Right lobe of liver (tissue), 6 donors: ENCODE measurements at regions not wholly inside any gene's neighbourhood (a gene's known extent, or its start where the extent isn't known, plus 50 kb on each side); places are given as distances from the start of the nearest gene placed in this dataset.
A peak's percentile ranks its signal among the peaks of the same experiment; 100 is the strongest.
"Not testable (repeated sequence)": the region's sequence is repeated elsewhere in the genome, so short reads cannot be mapped to it uniquely, and the experiment has no call there.

Experiments used
- ATAC-seq, 4 donors: fragments of 200-7000 bp; cut with Tn5 transposase; one replicate each; pipeline ENCODE4 v1.9.1; 2020; ENCODE audit warnings: mild to moderate bottlenecking in 4 of 4, moderate library complexity in 4 of 4
- DNase-seq, 3 donors: peaks; one replicate each; pipeline ENCODE4 v3.0.0-alpha.2; 2020
- H3K27ac ChIP-seq, 3 donors: fragments of 200-600 bp; one replicate each; pipeline ENCODE4 v1.8.0; 2022
- H3K27me3 ChIP-seq, 2 donors: fragments of 200-600 bp; one replicate each; pipeline ENCODE4 v1.8.0; 2022
- H3K36me3 ChIP-seq, 4 donors: fragments of 200-600 bp; sonication (generic) in 1 of 4; one replicate each; pipeline versions ENCODE4 v1.5.1 to v1.8.0; 2017 to 2022; ENCODE audit warnings: control low read depth in 1 of 4
- H3K4me1 ChIP-seq, 4 donors: fragments of 200-600 bp; sonication (generic) in 1 of 4; one replicate each; pipeline versions ENCODE4 v1.5.1 to v1.8.0; 2017 to 2022; ENCODE audit warnings: control low read depth in 1 of 4
- H3K4me3 ChIP-seq, 3 donors: fragments of 200-600 bp; one replicate each; pipeline ENCODE4 v1.8.0; 2022
- H3K9me3 ChIP-seq, 4 donors: fragments of 200-600 bp; sonication (generic) in 1 of 4; one replicate each; pipeline versions ENCODE4 v1.5.1 to v1.8.0; 2017 to 2022; ENCODE audit warnings: control low read depth in 1 of 4
- CTCF ChIP-seq, 4 donors: fragments of 200-600 bp in 3 of 4; fragments of 450-650 bp in 1 of 4; IDR thresholded peaks; one replicate each; pipeline versions ENCODE4 v1.5.1 to v1.8.0; 2016 to 2022; ENCODE audit warnings: antibody characterized with exemption in 4 of 4, mild to moderate bottlenecking in 2 of 4
- POLR2A ChIP-seq: fragments of 450-650 bp; IDR thresholded peaks from one replicate; pipeline ENCODE4 v1.6.1; 2017; ENCODE audit warnings: antibody characterized with exemption, mild to moderate bottlenecking
- WGBS: methylation state at CpG from one replicate; pipeline ENCODE4 v1.1.6; 2018; ENCODE audit warnings: low coverage, low lambda C conversion rate; ENCODE audit not compliant: insufficient coverage; ENCODE audit errors: missing lambda C conversion rate; 5-methylcytosine and 5-hydroxymethylcytosine counted together
- intact Hi-C, 2 donors: fragments of 100-400 bp; cut with DNase I; formaldehyde crosslinking; loops; one replicate each; pipeline versions ENCODE4 v1.11.2 to v1.14.1; 2022
- donor health status: DM: no; HTN: yes; CAD: no.
- donor health status: DM: no; HTN: no; CAD: no.
- donor health status: DM: no; HTN: no; CAD: no.
- donor health status: DM: no; HTN: yes; CAD: no.
- donor health status: DM: no; HTN: yes; CAD: no.

DNA sequence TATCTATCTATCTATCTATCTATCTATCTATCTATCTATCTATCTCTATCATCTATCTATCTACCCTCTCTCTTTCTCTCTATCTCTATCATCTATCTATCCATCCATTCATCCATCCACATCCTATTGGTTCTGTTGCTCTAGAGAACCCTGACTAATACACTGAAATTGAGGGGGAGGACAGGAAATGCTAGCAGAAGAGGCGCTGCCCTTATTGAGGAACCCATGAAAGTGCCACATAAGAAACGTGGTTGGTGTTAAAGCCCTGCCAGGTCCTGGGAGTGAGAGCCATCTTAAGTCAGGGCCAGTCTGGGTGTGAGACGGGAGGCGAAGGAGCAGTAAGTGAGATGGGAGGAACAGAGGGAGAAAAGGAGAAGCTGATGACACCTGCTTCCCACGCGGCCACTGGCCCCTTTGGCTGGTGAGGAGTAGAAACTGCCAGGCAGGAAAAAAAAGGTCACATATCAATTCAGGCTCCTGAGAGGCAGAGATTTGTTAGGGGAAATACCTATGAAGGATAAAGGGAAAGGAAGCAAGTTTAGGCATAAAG lies 87.9 kb upstream of the PLET1 start:
- 68% methylated on average over 6 of the region's 6 CpGs for WGBS
- Histone ChIP-seq H3K4me3 (no peak overlapping the region), H3K4me1 (no peaks in the 10 kb centered on the region), H3K27ac (no peak overlapping the region), H3K36me3 (no peaks in the 10 kb centered on the region), H3K27me3 (no peaks in the 10 kb centered on the region), H3K9me3 (no peaks in the 10 kb centered on the region)
- no peak for TF ChIP-seq CTCF (IDR thresholded peaks at IDR 0.05)
- no peak for TF ChIP-seq POLR2A
- intact Hi-C loops: no loop called here
- DNase-seq: no peak
- no peak for ATAC-seq

DNA sequence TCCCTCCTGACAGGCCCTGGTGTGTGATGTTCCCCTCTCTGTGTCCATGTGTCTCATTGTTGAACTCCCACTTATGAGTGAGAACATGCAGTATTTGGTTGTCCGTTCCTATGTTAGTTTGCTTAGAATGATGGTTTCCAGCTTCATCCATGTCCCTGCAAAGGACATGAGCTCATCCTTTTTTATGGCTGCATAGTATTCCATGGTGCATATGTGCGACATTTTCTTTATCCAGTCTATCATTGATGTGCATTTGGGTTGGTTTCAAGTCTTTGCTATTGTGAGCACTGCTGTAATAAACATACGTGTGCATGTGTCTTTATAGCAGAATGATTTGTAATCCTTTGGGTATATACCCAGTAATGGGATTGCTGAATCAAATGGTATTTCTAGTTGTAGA lies 90.8 kb upstream of the PLET1 start:
- DNase-seq, H3K36me3 ChIP-seq, H3K27me3 ChIP-seq, H3K27ac ChIP-seq, H3K9me3 ChIP-seq, H3K4me3 ChIP-seq, ATAC-seq, H3K4me1 ChIP-seq, intact Hi-C loops: not testable (repeated sequence)
- 88% methylated on average over 3 of the region's 3 CpGs for WGBS

GRCh38 chr11:112352907-112353306 lies 92.2 kb upstream of the PLET1 start:
- ATAC-seq: no peak
- no peak overlapping the region for H3K27ac ChIP-seq
- H3K27me3 ChIP-seq: no peaks in the 10 kb centered on the region
- no peaks in the 10 kb centered on the region for H3K4me1 ChIP-seq
- no peaks in the 10 kb centered on the region for H3K9me3 ChIP-seq
- DNase-seq: no peak
- intact Hi-C loops: no loop called here
- no peaks in the 10 kb centered on the region for H3K36me3 ChIP-seq
- H3K4me3 ChIP-seq: no peak overlapping the region
- 89% methylated on average over 2 of the region's 2 CpGs for WGBS
- TF ChIP-seq CTCF (IDR thresholded peaks at IDR 0.05) (no peak), POLR2A (no peak)

- intact Hi-C loops: no loop called here
- H3K4me1 ChIP-seq: no peaks in the 10 kb centered on the region
- H3K27me3 ChIP-seq: no peaks in the 10 kb centered on the region
- no peak for TF ChIP-seq POLR2A
- TF ChIP-seq CTCF (IDR thresholded peaks at IDR 0.05): no peak
- 94% methylated on average over 3 of the region's 3 CpGs for WGBS
- H3K27ac ChIP-seq: no peak overlapping the region
- no peak for ATAC-seq
- DNase-seq: no peak
- no peaks in the 10 kb centered on the region for H3K9me3 ChIP-seq
- H3K4me3 ChIP-seq: no peak overlapping the region
- H3K36me3 ChIP-seq: no peaks in the 10 kb centered on the region
Observed at GRCh38 chr11:112354364-112354763, 93.7 kb upstream of the PLET1 start.

DNA sequence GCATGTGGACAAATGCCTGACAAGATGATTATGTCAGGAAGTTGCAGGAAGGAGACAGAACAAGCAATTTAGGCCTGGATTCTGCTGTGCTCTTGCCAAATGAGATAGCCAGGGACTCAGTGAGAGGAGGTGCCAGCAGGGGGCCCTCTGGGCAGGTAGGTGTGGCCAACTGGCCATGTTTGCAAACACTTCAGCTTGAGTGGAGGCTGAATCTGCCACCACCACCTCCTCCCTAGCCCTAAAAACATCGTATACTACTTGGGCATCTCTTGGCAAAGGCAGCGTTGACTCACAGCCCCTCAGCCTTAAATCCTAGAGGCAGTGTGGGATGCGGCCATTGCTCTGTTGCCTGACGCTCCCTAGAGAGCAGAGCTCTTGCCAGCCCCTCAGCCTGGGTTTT lies 95.1 kb upstream of the PLET1 start:
- no CpG with 5 or more reads among the region's 4 CpGs for WGBS
- no peaks in the 10 kb centered on the region for H3K36me3 ChIP-seq
- no peak overlapping the region for H3K27ac ChIP-seq
- DNase-seq: no peak
- no peak overlapping the region for H3K4me3 ChIP-seq
- intact Hi-C loops: no loop called here
- H3K9me3 ChIP-seq: no peaks in the 10 kb centered on the region
- H3K27me3 ChIP-seq: no peaks in the 10 kb centered on the region
- H3K4me1 ChIP-seq: no peaks in the 10 kb centered on the region
- no peak for ATAC-seq
- no peak for TF ChIP-seq POLR2A
- peak in 1 of 4 donors; percentile 15 for TF ChIP-seq CTCF (IDR thresholded peaks at IDR 0.05)
